ENCODE measurements at regions not wholly inside any gene's neighbourhood (a gene's known extent, or its start where the extent isn't known, plus 50 kb on each side); places are given as distances from the start of the nearest gene placed in this dataset.

GRCh38 chr22:47996446-47996857 lies 1234.0 kb downstream of the TBC1D22A start:
- TF ChIP-seq TAF1 (IDR thresholded peaks at IDR 0.05; ENCODE audit: low read depth, low read length) (no peak), POLR2A (IDR thresholded peaks at IDR 0.05; ENCODE audit: low read depth, low read length) (no peak), POLR2AphosphoS5 (IDR thresholded peaks at IDR 0.05; ENCODE audit: low read depth, low read length) (no peak), PAX5 (IDR thresholded peaks at IDR 0.05; ENCODE audit: insufficient read depth, low read length, severe bottlenecking) (no peak), SPI1 (IDR thresholded peaks at IDR 0.05; ENCODE audit: low read depth, low read length) (no peak)

Data from GM12891 (cell line).